Esophagus muscularis mucosa (tissue), 4 donors: ENCODE measurements at regions not wholly inside any gene's neighbourhood (a gene's known extent, or its start where the extent isn't known, plus 50 kb on each side); places are given as distances from the start of the nearest gene placed in this dataset.
"Not testable (repeated sequence)": the region's sequence is repeated elsewhere in the genome, so short reads cannot be mapped to it uniquely, and the experiment has no call there.

Experiments
- DNase-seq: peaks from one replicate; pipeline ENCODE4 v3.0.0-alpha.2; 2017; ENCODE audit errors: extremely low spot score
- H3K27ac ChIP-seq, 4 donors: fragments of 200-600 bp; sonication (generic); replicated peaks in 1 of 4; 1 replicate in 3 of 4; 2 replicates in 1 of 4; pipeline ENCODE4 v1.5.1; 2016 to 2019; ENCODE audit warnings: mild to moderate bottlenecking in 1 of 4
- H3K27me3 ChIP-seq, 4 donors: fragments of 200-600 bp; sonication (generic); one replicate each; pipeline versions ENCODE4 v1.5.1 to v1.6.0; 2016 to 2019
- H3K36me3 ChIP-seq, 4 donors: fragments of 200-600 bp; sonication (generic); one replicate each; pipeline ENCODE4 v1.5.1; 2016 to 2019
- H3K4me1 ChIP-seq, 4 donors: fragments of 200-600 bp; sonication (generic); one replicate each; pipeline ENCODE4 v1.5.1; 2016 to 2019
- H3K4me3 ChIP-seq, 4 donors: fragments of 200-600 bp; sonication (generic); 1 replicate in 2 of 4; 2 replicates in 2 of 4; pipeline ENCODE4 v1.5.1; 2016 to 2019; ENCODE audit warnings: mild to moderate bottlenecking in 4 of 4, moderate library complexity in 1 of 4
- H3K9me3 ChIP-seq, 4 donors: fragments of 200-600 bp; sonication (generic); 1 replicate in 3 of 4; 2 replicates in 1 of 4; pipeline ENCODE4 v1.5.1; 2016 to 2019
- CTCF ChIP-seq, 3 experiments: fragments of 200-600 bp in 2 of 3; fragments of 450-650 bp in 1 of 3; sonication (generic) in 2 of 3; IDR thresholded peaks; one replicate each; pipeline ENCODE4 v1.5.1; 2017 to 2019; ENCODE audit warnings: antibody characterized with exemption in 3 of 3, mild to moderate bottlenecking in 2 of 3, moderate library complexity in 1 of 3
- EP300 ChIP-seq: sonication (generic); formaldehyde crosslinking; IDR thresholded peaks from one replicate; pipeline ENCODE4 v1.6.1; 2017; ENCODE audit warnings: antibody characterized with exemption
- POLR2A ChIP-seq: fragments of 450-650 bp; IDR thresholded peaks from one replicate; pipeline ENCODE4 v1.6.1; 2017; ENCODE audit warnings: antibody characterized with exemption, moderate library complexity, mild to moderate bottlenecking, low read depth
- POLR2AphosphoS5 ChIP-seq, 2 donors: sonication (generic); formaldehyde crosslinking; IDR thresholded peaks; one replicate each; pipeline ENCODE4 v1.6.1; 2017; ENCODE audit warnings: antibody characterized with exemption in 2 of 2
- WGBS: methylation state at CpG from one replicate; pipeline ENCODE4 v1.1.5; 2018; 5-methylcytosine and 5-hydroxymethylcytosine counted together
- intact Hi-C: fragments of 100-400 bp; cut with DNase I; formaldehyde crosslinking; loops from one replicate; pipeline ENCODE4 v1.15.1; 2023

- Histone ChIP-seq H3K4me1 (peaks cover 17 to 35% (median 33%) of the 10 kb centered on the region in 4 donors), H3K36me3 (no peaks in the 10 kb centered on the region), H3K4me3 (peak overlapping the region in 3 of 4 donors; percentile 17 to 38 (median 20)), H3K27ac (peak overlapping the region; percentile 67 to 87 (median 76)), H3K9me3 (no peaks in the 10 kb centered on the region), H3K27me3 (no peaks in the 10 kb centered on the region)
- TF ChIP-seq POLR2A (no peak), CTCF (IDR thresholded peaks at IDR 0.05) (no peak), EP300 (no peak), POLR2AphosphoS5 (IDR thresholded peaks at IDR 0.05) (no peak)
- 28% methylated on average over 3 of the region's 3 CpGs for WGBS
- no peak for DNase-seq
- intact Hi-C loops, result loop anchor here (2.0 to 10.0 kb wide), 2 partner anchors 189 to 263 kb away; no protein-coding TSS in a partner anchor
Observed at GRCh38 chr2:188787658-188788240, 186.4 kb upstream of the COL3A1 start.

- Histone ChIP-seq H3K4me1 (peaks cover 17 to 35% (median 33%) of the 10 kb centered on the region in 4 donors), H3K9me3 (no peaks in the 10 kb centered on the region), H3K27ac (peak overlapping the region; percentile 67 to 87 (median 76)), H3K27me3 (no peaks in the 10 kb centered on the region), H3K4me3 (peak overlapping the region in 2 of 4 donors; percentile 13 to 38), H3K36me3 (no peaks in the 10 kb centered on the region)
- TF ChIP-seq POLR2A (no peak), POLR2AphosphoS5 (IDR thresholded peaks at IDR 0.05) (peak in 1 of 2 donors; percentile 57)
- intact Hi-C loops, result loop anchor here (10.0 kb wide), 1 partner anchor 264 kb away; no protein-coding TSS in a partner anchor
- no peak for DNase-seq
Observed at GRCh38 chr2:188788621-188789020, 185.6 kb upstream of the COL3A1 start.

GRCh38 chr2:188789951-188790350 lies 184.2 kb upstream of the COL3A1 start:
- Histone ChIP-seq H3K9me3 (no peaks in the 10 kb centered on the region), H3K27ac (no peak overlapping the region), H3K36me3 (no peaks in the 10 kb centered on the region), H3K4me1 (peaks cover 17 to 35% (median 33%) of the 10 kb centered on the region in 4 donors), H3K4me3 (no peak overlapping the region), H3K27me3 (no peaks in the 10 kb centered on the region)
- intact Hi-C loops, result loop anchor here (10.0 kb wide), 1 partner anchor 265 kb away; no protein-coding TSS in a partner anchor
- DNase-seq, result no peak
- TF ChIP-seq POLR2AphosphoS5 (IDR thresholded peaks at IDR 0.05), result no peak
- no peak for TF ChIP-seq POLR2A
- no peak for TF ChIP-seq EP300
- TF ChIP-seq CTCF (IDR thresholded peaks at IDR 0.05), result no peak
- 81% methylated on average over 1 of the region's 1 CpG for WGBS

GRCh38 chr2:188794453-188794852 lies 179.7 kb upstream of the COL3A1 start:
- 97% methylated on average over 4 of the region's 4 CpGs for WGBS
- H3K27ac ChIP-seq, H3K9me3 ChIP-seq, H3K4me1 ChIP-seq, H3K36me3 ChIP-seq, DNase-seq, H3K4me3 ChIP-seq, intact Hi-C loops, H3K27me3 ChIP-seq: not testable (repeated sequence)

GRCh38 chr2:188795762-188796161 lies 178.4 kb upstream of the COL3A1 start:
- DNase-seq, result no peak
- no peak for TF ChIP-seq POLR2A
- TF ChIP-seq POLR2AphosphoS5 (IDR thresholded peaks at IDR 0.05), result no peak
- no peak for TF ChIP-seq CTCF (IDR thresholded peaks at IDR 0.05)
- TF ChIP-seq EP300, result no peak
- intact Hi-C loops, result no loop called here

GRCh38 chr2:188797371-188797770 lies 176.8 kb upstream of the COL3A1 start:
- WGBS, result 79% methylated on average over 4 of the region's 4 CpGs
- H3K36me3 ChIP-seq, result no peaks in the 10 kb centered on the region

More at GRCh38 chr2:188795762-188796161, 178.4 kb upstream of the COL3A1 start:
- Histone ChIP-seq H3K4me3 (no peak overlapping the region), H3K4me1 (no peaks in the 10 kb centered on the region), H3K27me3 (no peaks in the 10 kb centered on the region), H3K36me3 (no peaks in the 10 kb centered on the region), H3K9me3 (no peaks in the 10 kb centered on the region), H3K27ac (no peak overlapping the region)

More at GRCh38 chr2:188797371-188797770, 176.8 kb upstream of the COL3A1 start:
- Histone ChIP-seq H3K27me3 (no peaks in the 10 kb centered on the region), H3K27ac (no peak overlapping the region), H3K4me3 (no peak overlapping the region), H3K9me3 (peaks cover 0 to 3% (median under 1%) of the 10 kb centered on the region in 4 donors), H3K4me1 (no peaks in the 10 kb centered on the region)
- TF ChIP-seq POLR2AphosphoS5 (IDR thresholded peaks at IDR 0.05) (no peak), CTCF (IDR thresholded peaks at IDR 0.05) (no peak), POLR2A (no peak), EP300 (no peak)
- DNase-seq, result no peak
- intact Hi-C loops, result no loop called here
